GM12873 (cell line): ENCODE measurements at regions not wholly inside any gene's neighbourhood (a gene's known extent, or its start where the extent isn't known, plus 50 kb on each side); places are given as distances from the start of the nearest gene placed in this dataset.

Source experiments
- CTCF ChIP-seq: IDR thresholded peaks from 2 replicates; pipeline ENCODE4 v1.5.1; 2012; ENCODE audit warnings: low read depth, mild to moderate bottlenecking, moderate library complexity, low read length, control low read depth; ENCODE audit not compliant: insufficient read depth; ENCODE audit errors: missing control alignments

GRCh38 chr12:88781909-88782308, 201.6 kb upstream of the KITLG start:
- no peak for TF ChIP-seq CTCF

GRCh38 chr12:88778064-88778463, 197.8 kb upstream of the KITLG start:
- no peak for TF ChIP-seq CTCF

- TF ChIP-seq CTCF = no peak
These were observed 195.5 kb upstream of the KITLG start for GRCh38 chr12:88775742-88776151.

GRCh38 chr12:88767699-88768098, 187.4 kb upstream of the KITLG start:
- no peak for TF ChIP-seq CTCF

GRCh38 chr12:88764781-88765480, 184.7 kb upstream of the KITLG start:
- no peak for TF ChIP-seq CTCF

GRCh38 chr12:88763536-88764100, 183.3 kb upstream of the KITLG start:
- no peak for TF ChIP-seq CTCF

- no peak for TF ChIP-seq CTCF
These were observed 177.9 kb upstream of the KITLG start for GRCh38 chr12:88758176-88758575.

GRCh38 chr12:88756917-88757316, 176.6 kb upstream of the KITLG start:
- TF ChIP-seq CTCF = no peak
